Activated CD4-positive, alpha-beta memory T cell treated with anti-CD3 and anti-CD28 coated beads for 36 hours (primary cell): ENCODE measurements at regions not wholly inside any gene's neighbourhood (a gene's known extent, or its start where the extent isn't known, plus 50 kb on each side); places are given as distances from the start of the nearest gene placed in this dataset.

Source experiments
- CTCF ChIA-PET: fragments of 350-600 bp; sonication (Branson Sonifier 250); formaldehyde crosslinking; loops from one replicate; lab custom pipeline; 2021; ENCODE audit warnings: antibody characterized with exemption, inconsistent platforms; lab: Charles Lee
- POLR2A ChIA-PET: fragments of 350-600 bp; sonication (Branson Sonifier 250); formaldehyde crosslinking; loops from one replicate; lab custom pipeline; 2021; ENCODE audit warnings: antibody characterized with exemption; lab: Charles Lee
- DNase-seq: peaks from one replicate; pipeline ENCODE4 v3.0.0-alpha.2; 2020
- H3K27ac Mint-ChIP-seq: one replicate; pipeline ENCODE4 v1.8.0; 2021; ENCODE audit warnings: mixed read lengths
- H3K27me3 Mint-ChIP-seq: one replicate; pipeline ENCODE4 v1.8.0; 2021; ENCODE audit warnings: mixed read lengths
- H3K36me3 Mint-ChIP-seq: one replicate; pipeline ENCODE4 v1.8.0; 2021; ENCODE audit warnings: mixed read lengths
- H3K4me1 Mint-ChIP-seq: one replicate; pipeline ENCODE4 v1.8.0; 2021; ENCODE audit warnings: low read depth, mixed read lengths
- H3K4me3 Mint-ChIP-seq: one replicate; pipeline ENCODE4 v1.8.0; 2021; ENCODE audit warnings: mild to moderate bottlenecking, mixed read lengths
- H3K9me3 Mint-ChIP-seq: one replicate; pipeline ENCODE4 v1.8.0; 2021; ENCODE audit warnings: mixed read lengths
- intact Hi-C: fragments of 100-400 bp; cut with micrococcal nuclease; formaldehyde crosslinking; loops from one replicate; pipeline ENCODE4 v1.15.1; 2023

DNA sequence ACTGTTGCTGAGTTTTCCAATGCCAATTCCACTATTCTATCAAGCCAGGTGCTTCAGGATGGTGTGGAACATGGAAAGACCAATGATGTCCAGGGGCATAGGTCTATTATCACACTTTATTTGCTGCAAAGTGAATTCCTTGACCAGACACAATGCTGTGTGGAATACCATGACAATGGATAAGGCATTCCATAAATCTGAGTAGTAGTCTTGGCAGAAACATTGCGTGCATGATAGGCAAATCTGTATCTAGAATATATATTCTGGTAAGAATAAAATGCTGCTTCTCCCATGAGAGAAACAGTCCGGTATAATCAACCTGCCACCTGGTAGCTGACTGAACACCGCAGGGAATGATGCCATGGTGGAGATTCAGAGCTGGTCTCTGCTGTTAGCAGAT is 70.0 kb upstream of the ALDH1A3 start:
- Mint-ChIP-seq H3K4me1 (no peaks in the 10 kb centered on the region), H3K4me3 (no peak overlapping the region), H3K9me3 (peaks cover 15% of the 10 kb centered on the region), H3K27me3 (peaks cover 1% of the 10 kb centered on the region), H3K27ac (no peak overlapping the region), H3K36me3 (no peaks in the 10 kb centered on the region)
- DNase-seq = no peak
- CTCF ChIA-PET = no interaction called here
- POLR2A ChIA-PET = no interaction called here
- intact Hi-C loops = no loop called here

DNA sequence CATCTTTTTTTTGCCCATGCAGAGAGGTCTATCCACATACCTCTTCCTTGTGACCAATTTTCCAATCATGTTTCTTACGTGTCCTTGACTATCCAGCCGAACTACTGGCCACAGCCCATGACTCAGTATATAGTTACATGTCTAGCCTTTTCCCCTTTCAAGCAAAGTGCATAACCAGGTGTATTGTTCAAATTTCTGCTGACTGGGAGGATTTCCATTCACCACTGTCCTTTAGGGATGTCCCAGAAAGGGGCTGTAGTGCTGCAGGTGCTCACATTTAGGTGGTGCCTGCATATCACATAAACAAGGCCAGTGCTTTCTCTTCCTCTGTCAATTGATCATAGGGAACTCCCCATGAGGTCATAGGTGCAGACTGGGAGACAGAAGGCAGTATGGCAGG is 69.4 kb upstream of the ALDH1A3 start:
- H3K4me3 Mint-ChIP-seq = no peak overlapping the region
- peaks cover 1% of the 10 kb centered on the region for H3K27me3 Mint-ChIP-seq
- ChIA-PET POLR2A (no interaction called here), CTCF (no interaction called here)
- H3K36me3 Mint-ChIP-seq = no peaks in the 10 kb centered on the region
- H3K4me1 Mint-ChIP-seq = no peaks in the 10 kb centered on the region
- no peak for DNase-seq
- H3K27ac Mint-ChIP-seq = no peak overlapping the region
- intact Hi-C loops = no loop called here
- peaks cover 18% of the 10 kb centered on the region for H3K9me3 Mint-ChIP-seq

DNA sequence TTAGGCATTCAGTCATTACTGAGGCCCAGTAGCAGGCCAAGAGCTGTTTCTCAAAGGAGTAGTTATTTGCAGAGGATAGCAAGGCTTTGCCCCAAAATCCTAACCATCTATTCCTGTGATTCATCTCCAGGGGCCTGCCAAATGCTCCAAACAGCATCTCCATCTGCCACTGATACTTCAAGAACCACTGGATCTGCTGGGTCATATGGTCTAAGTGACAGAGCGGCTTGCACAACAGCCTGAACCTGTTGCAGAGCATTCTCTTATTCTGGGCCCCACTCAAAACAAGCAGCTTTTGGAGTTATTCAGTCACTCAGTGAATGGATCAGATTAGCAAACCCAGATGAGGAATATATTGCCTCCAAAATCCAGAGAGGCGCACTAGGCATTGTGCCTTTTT is 68.8 kb upstream of the ALDH1A3 start:
- peaks cover 1% of the 10 kb centered on the region for H3K27me3 Mint-ChIP-seq
- H3K9me3 Mint-ChIP-seq = peaks cover 24% of the 10 kb centered on the region
- intact Hi-C loops = no loop called here
- CTCF ChIA-PET = no interaction called here
- POLR2A ChIA-PET = no interaction called here
- H3K4me3 Mint-ChIP-seq = no peak overlapping the region
- no peaks in the 10 kb centered on the region for H3K36me3 Mint-ChIP-seq
- H3K4me1 Mint-ChIP-seq = no peaks in the 10 kb centered on the region
- DNase-seq = no peak
- H3K27ac Mint-ChIP-seq = no peak overlapping the region

DNA sequence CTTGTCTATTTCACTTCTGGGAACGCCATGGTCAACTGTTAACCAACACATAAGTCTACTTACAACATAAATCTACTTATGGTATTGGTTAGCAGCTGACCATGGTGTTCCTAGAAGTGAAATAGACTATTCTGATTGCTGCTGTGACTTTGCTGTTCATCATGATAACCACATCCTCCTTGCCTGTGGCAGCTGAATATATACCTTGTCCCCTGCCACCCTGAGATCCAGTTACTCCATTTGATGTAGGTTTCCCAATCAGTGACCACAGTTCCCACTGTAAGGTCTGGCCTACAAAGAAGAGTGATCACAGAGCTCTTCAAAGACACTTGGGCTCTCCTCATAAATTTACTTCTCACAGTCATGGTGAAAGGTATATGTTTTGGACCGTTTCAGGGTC is 66.8 kb upstream of the ALDH1A3 start:
- no peak overlapping the region for H3K27ac Mint-ChIP-seq
- H3K9me3 Mint-ChIP-seq = peaks cover 20% of the 10 kb centered on the region
- no peak for DNase-seq
- intact Hi-C loops = no loop called here
- peaks cover 4% of the 10 kb centered on the region for H3K27me3 Mint-ChIP-seq
- CTCF ChIA-PET = interaction anchor here (1.0 kb wide), 1 partner anchor 60 kb away, joined by 3 read pairs; no protein-coding TSS in a partner anchor
- H3K4me3 Mint-ChIP-seq = no peak overlapping the region
- H3K4me1 Mint-ChIP-seq = no peaks in the 10 kb centered on the region
- POLR2A ChIA-PET = no interaction called here
- H3K36me3 Mint-ChIP-seq = no peaks in the 10 kb centered on the region

DNA sequence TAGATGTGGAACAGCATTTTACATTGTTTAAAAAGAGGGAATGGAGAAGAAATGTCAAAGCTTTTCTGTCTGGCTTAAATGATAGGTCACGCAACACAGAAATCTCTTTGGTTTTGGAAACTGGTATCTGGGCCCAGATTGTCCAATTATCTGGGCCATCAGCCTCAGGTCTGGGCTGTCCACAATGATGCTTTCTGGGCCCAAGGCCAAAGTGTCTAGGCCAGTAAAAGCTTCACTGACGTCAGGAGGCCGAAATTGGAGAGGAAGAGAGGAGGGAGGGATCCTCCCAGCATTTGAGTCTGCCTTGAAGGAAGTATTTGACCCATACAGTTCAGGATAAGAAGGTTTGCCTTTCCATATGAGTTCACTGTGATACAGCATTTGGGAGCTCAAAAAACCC is 60.7 kb upstream of the ALDH1A3 start:
- POLR2A ChIA-PET = no interaction called here
- peaks cover 14% of the 10 kb centered on the region for H3K9me3 Mint-ChIP-seq
- peaks cover 2% of the 10 kb centered on the region for H3K4me1 Mint-ChIP-seq
- no peak overlapping the region for H3K27ac Mint-ChIP-seq
- intact Hi-C loops = no loop called here
- H3K4me3 Mint-ChIP-seq = no peak overlapping the region
- DNase-seq = no peak
- peaks cover 31% of the 10 kb centered on the region for H3K27me3 Mint-ChIP-seq
- H3K36me3 Mint-ChIP-seq = peaks cover 2% of the 10 kb centered on the region
- CTCF ChIA-PET = interaction anchor here (1.0 kb wide), 1 partner anchor 57 kb away, joined by 3 read pairs; no protein-coding TSS in a partner anchor

DNA sequence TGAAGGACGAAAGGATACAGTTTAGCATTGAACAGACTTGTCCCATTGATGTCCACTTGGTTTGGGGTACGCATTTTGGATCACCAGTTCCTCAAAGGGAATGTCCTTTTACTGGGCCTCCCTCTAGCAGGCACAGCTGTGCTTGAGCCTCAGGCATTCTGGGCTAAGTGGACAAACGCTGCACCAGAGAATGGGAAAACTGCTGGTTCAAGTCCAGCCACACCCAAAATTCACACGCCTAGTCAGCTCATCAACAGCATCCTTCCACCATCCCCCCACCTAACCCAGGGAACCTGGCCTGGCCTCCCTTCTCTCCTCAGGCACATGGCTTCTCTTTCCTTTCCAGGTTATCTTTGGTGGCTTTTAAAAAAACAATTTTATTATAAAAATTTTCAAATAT is 59.1 kb upstream of the ALDH1A3 start:
- H3K27ac Mint-ChIP-seq = no peak overlapping the region
- H3K4me1 Mint-ChIP-seq = peaks cover 2% of the 10 kb centered on the region
- CTCF ChIA-PET = no interaction called here
- H3K4me3 Mint-ChIP-seq = no peak overlapping the region
- peaks cover 7% of the 10 kb centered on the region for H3K9me3 Mint-ChIP-seq
- peaks cover 44% of the 10 kb centered on the region for H3K27me3 Mint-ChIP-seq
- POLR2A ChIA-PET = no interaction called here
- DNase-seq = no peak
- H3K36me3 Mint-ChIP-seq = peaks cover 2% of the 10 kb centered on the region
- intact Hi-C loops = no loop called here

DNA sequence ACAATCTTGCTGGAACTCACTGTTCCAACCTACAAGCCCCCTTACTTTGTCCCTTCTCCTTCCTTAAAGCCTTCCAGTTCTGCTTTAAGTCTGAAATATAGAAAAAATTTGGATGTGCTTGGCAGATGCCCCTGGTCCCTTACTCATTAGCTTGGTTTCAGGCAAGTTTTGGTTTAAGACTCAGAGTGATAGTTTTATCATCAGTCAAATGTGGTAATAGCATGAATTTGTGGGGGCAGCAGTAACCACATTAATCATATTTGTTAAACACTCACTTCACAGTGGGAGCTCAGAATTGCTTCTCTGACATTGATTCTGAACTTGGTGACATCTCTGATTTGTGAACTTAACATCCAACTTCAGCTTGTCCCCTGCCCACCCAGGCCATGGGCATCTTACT is 58.3 kb upstream of the ALDH1A3 start:
- intact Hi-C loops = loop anchor here (1.0 kb wide), 1 partner anchor 28 kb away; no protein-coding TSS in a partner anchor
- Mint-ChIP-seq H3K4me1 (peaks cover 2% of the 10 kb centered on the region), H3K4me3 (no peak overlapping the region), H3K9me3 (peaks cover 3% of the 10 kb centered on the region), H3K27ac (no peak overlapping the region), H3K27me3 (peaks cover 48% of the 10 kb centered on the region), H3K36me3 (peaks cover 2% of the 10 kb centered on the region)
- ChIA-PET POLR2A (no interaction called here), CTCF (no interaction called here)
- DNase-seq = no peak

DNA sequence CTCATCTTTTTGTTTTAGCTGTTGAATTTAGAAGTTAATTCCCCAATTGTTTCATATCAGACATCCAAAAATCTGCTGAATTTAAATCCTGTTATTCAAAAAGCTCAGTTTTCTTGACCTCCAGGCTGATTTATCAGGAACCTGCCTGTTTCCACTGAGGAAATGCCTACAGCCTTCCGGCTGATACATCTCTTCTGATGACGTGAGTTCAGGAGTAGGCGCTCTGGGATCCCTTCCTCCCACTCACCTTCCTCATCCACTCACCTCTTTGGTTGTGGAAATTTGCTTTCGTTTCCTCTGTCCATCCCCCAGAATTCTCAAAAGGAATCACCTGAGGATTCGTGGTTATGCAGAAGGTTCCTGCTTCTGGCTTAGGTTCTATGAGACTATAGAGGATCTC is 55.4 kb upstream of the ALDH1A3 start:
- CTCF ChIA-PET = no interaction called here
- Mint-ChIP-seq H3K36me3 (peaks cover 2% of the 10 kb centered on the region), H3K27me3 (peaks cover 45% of the 10 kb centered on the region), H3K4me3 (no peak overlapping the region), H3K4me1 (peaks cover 2% of the 10 kb centered on the region), H3K9me3 (peaks cover 5% of the 10 kb centered on the region), H3K27ac (no peak overlapping the region)
- intact Hi-C loops = no loop called here
- POLR2A ChIA-PET = no interaction called here
- DNase-seq = no peak

DNA sequence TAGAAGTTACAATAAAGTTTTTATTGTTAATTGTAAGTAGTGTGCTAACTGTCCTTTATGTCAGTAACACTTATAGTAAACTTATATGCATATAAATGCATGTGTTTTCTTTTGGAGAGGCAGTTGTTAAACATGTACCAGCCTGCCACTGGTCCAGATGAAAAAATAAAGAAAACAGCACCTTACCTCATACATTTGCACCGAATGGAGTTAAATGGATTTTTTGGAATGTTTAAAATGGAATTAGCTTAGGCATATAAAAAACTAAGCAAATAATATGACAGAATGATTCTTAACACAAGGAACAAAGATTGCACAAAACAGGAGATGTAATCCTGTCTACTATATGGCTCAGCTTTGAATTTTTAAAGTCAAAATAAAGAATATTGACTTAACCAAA is 50.2 kb upstream of the ALDH1A3 start:
- Mint-ChIP-seq H3K27me3 (peaks cover 40% of the 10 kb centered on the region), H3K4me3 (no peak overlapping the region), H3K9me3 (peaks cover 3% of the 10 kb centered on the region), H3K27ac (no peak overlapping the region), H3K36me3 (no peaks in the 10 kb centered on the region), H3K4me1 (no peaks in the 10 kb centered on the region)
- ChIA-PET POLR2A (no interaction called here), CTCF (no interaction called here)
- intact Hi-C loops = no loop called here
- no peak for DNase-seq
